SIG-M5 treated with dmso at 0.1 percent for 504 hours (cell line): ENCODE measurements at regions not wholly inside any gene's neighbourhood (a gene's known extent, or its start where the extent isn't known, plus 50 kb on each side); places are given as distances from the start of the nearest gene placed in this dataset.

Experiments
- DNase-seq: peaks from one replicate; lab custom pipeline; 2025; ENCODE audit not compliant: unreplicated experiment; lab: John Stamatoyannopoulos, UW

DNA sequence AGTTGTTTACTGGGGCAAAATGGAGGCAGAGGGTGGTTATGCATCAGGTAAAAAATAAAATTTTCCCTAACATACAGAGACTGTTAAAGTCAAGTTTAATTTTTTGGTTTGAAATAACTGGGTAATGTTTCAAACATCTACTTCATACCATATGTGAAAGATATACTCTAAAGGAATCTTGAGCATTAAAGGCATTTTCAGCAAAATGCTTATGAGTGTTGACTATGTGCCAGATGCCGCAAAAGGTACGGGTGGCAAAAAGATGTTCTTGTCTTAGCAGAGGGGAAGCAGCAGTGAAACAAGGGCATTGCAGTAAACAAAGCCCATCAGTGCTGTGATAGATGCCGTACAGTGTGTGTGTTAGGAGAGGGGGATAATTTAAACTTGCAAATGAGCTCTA lies 263.1 kb upstream of the ID2 start:
- DNase-seq = no peak

DNA sequence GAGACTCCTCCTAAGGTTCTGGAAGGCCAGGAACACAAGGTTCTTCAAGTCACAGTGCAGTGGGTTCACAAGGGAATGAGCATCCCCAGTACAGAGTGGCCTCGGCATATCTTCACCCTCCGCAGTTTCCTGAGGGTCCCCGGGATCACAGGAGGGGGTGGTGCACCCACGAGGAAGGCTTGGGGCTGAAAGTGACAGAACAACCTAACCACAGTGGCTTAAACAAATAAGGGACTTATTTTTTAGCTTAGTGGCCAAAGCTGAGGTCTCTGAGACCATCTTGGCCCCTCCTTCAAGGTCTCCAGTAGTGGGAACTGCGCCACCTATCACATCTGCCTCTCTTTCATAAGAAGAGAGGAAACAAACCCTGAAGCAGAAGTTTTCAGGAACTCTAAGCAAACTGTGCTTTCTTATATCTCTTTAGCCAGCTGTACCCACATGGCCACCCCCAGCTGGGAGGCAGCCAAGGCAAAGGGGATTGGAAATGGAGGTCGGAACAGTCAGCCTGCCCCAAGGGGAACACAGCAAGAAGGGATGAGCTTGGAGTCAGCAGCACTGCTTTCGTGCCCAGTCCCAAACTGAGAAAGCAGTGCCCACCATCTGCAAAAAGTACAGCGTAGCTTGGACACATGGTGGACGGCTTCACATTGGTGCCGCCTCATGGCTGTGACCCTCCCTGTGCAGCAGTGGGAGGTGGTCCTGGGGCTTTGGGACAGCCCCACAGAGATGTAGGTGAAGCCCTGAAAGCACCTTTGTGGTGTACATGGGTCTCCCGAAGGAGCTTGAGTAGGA lies 260.0 kb upstream of the ID2 start:
- DNase-seq = no peak

DNA sequence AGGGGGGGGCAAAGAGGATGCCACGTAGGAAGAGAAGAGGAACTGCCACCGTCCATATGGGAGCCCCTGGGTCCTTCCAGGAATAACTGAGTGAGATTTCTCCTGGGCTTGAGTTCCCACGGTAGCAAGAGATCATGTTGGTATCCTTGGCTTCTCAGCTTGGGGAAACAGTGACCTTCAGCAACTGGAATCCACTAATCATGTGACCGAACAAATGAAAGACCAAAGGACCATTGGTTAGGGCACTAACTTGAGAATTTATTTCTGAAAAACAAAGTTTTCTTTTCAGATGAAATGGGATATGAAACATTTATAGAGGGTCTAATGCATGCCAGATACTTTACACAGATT lies 259.4 kb upstream of the ID2 start:
- DNase-seq = no peak

DNA sequence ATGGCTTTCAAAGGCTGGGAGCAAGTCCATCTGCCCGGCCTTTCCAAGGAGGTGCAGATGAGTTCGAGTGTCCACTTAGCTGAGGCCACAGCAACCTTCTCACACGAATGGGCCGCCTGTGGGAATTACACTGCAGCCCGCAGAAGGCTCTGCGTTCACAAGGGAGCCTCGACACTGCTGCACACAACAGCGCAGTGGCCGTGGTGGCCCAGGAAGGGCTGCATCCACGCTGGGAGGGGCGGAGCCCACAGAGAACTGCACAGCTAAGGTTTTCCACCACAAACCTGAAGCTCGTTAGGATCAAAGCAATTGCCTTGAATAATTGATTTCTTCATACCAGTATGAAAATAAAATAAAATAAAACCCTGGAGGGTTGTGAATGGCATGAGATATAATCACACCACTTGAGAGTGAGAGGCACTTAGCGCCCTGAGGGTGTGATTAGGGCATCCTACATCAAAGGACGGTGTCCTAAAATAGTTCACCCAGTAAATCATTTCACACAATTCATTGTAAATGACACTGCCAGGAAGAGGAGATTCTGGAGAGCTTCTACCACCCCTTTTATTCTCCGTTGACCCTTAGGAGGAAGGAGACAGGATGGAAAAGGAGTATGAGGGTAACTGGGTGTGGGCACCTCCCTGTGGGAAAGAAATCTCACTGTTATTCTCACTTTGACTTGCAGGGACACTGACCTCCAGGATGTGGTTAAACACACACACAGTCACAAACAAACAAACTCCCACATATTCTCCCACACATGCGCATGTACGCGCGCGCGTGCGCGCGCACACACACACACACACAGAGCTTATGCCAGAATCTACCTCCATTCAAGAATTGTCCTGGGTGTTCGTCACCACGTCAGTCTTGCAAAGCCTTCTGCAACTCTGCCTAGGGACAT lies 256.6 kb upstream of the ID2 start:
- no peak for DNase-seq

DNA sequence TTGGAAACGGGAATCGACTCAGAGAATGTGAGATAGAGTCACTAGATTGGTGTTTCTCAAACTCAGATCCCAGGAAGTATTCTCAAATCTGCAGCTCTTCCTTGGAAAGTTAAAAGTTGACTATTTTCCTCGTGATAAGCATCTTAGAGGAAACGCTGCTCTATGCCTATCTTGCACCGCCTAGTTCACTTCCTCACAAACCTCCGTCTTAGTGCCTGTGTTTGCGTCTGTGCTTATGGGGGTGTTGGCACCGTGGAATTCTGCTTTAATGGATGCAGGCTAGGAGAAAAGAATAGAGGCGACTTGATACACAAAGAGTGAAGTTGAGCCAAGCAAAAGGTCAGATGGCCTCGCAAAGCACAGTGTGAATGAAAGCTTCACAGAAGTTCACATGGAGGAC lies 255.3 kb upstream of the ID2 start:
- no peak for DNase-seq

DNA sequence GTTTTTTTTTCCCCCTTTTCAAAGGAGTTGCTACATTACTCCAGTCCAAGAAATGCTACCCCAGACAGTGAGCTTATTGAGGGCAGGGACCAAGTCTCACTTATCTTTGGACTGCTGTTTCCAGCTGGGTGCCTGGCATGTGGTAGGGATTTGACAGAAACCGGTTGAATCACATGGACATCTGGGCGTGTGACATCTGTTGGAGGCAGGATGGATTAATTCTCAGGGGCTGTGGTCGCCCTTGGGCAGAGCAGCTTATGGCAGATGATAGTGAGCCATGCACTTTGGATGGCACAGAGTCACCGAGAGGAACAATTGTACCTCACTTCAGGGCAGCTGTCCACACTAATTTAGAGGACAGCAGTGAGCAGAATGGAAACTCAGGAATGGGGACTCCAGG lies 254.6 kb upstream of the ID2 start:
- no peak for DNase-seq

DNA sequence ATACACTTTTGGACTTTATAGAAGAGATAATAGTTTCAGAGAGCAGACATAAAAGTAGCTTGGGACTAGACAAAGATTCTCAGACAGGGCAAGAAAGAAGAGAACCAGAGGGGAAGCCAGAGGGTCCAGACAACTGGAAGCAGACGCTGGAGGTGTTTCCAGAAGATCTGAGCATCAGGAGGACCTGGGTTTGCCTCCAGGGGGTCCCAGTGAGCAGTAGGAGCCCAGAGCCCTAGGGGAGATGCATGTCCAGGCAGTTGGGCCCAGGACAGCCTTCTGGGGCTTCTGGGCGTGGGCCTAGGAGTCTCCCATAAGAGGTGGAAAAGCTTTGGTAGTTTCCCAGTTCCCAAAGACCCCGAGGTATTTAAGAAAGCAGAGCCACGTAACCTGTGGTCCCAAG lies 251.2 kb upstream of the ID2 start:
- no peak for DNase-seq

DNA sequence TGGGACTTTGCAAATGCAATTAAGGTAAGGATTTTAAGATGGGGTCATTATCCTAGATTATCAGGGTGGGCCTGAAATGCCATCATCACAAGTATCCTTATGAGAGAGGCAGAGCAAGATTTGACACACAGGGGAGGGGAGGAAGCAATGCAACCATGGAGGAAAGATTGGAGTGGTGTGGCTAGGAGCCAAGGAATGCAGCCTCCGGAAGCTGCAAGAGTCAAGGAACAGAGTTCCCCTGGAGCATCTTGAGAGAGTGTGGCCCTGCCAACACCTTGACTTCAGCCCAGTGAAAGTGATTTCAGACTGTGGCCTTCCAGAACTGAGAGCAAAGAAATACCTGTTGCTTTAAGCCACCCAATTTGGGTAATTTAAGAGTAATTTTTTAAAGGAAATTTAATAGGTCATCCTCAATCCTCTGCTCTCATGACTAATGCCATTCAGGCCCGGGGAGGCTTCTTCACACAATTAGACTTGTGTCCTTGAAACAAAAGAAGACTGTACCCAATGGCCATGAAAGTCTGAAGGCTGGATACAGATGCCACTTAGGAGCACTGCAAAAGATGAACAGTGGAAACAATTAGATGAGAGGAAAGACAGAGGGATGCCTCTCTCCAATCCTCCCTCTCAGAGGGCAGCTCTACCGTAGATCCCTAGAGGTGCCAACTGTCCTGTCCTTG lies 250.3 kb upstream of the ID2 start:
- DNase-seq = no peak

DNA sequence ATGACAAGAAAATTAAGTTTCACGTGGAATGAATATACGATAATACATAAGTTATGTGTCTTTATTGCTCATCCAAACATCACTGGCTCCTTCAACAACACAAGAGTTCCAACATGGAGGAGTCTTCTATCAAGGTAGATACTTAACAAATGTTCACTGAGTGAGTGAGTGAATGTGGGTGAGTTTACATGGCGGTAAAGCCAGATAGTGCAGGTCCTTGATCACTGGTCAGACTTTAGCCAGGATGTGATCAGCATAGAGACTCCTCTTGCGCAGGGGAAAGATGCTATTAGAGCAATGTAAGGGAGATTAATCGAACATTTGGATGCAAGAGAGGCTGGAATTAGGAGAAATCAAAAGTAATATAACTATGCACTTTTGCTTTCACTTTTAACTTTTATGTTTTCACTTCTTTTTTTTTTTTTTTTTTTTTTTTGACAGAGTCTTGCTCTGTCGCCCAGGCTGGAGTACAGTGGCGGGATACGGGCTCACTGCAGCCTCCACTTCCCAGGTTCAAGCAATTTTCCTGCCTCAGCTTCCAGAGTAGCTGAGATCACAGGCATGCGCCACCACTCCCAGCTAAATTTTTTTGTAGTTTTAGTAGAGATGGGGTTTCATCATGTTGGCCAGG lies 249.0 kb upstream of the ID2 start:
- DNase-seq = no peak

DNA sequence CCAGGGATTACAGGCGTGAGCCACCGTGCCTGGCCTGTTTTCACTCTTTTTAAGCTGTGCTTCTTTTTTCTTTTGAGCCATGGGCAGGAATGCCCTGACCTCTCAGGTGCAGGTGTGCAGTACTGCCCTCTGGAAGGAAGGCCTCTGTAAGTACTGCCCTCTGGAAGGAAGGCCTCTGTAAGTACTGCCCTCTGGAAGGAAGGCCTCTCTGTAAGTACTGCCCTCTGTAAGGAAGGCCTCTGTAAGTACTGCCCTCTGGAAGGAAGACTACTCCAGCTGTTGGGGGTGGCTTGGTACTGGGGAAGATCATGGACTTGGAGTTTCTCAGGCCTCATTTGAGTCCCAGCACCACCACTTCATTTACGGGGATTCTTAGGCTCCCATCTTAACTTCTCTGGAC lies 248.5 kb upstream of the ID2 start:
- DNase-seq = no peak

DNA sequence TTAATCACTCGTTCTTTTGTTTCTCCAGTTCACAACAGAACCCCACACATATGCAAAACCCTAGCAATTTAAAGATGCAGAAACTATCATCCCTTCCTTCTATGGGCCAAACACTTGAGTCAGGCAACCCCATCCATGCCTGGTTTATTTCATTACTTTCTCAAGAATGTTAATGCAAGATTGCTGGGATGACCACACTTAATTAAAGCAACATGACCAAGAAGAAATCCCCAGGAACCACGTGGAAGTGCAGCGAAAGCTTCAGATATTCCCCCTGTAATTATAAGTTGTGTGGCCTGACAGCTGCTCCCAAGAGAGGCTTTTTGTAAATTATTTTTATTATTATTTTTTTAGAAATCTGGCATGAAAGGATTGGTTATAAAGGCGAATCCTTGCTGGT lies 246.2 kb upstream of the ID2 start:
- DNase-seq = no peak

DNA sequence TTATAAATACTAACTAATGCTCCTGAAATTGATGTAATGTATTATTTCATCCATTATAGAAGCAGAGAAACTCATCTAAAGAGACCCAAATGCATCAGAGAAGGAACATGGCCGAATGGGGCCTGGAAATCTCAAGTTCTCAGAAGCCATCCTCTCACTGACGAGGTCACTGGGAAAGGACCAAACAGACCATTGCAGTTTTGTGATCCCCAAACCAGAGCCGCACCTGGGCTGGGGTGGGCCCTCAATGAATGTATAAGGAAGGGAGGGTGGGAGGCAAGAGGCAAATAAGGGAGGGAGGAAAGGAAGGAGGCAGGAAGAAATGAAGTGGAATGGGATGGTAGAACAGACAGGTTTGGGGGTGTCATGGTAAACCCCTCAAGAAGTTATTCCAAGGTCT lies 245.3 kb upstream of the ID2 start:
- no peak for DNase-seq

DNA sequence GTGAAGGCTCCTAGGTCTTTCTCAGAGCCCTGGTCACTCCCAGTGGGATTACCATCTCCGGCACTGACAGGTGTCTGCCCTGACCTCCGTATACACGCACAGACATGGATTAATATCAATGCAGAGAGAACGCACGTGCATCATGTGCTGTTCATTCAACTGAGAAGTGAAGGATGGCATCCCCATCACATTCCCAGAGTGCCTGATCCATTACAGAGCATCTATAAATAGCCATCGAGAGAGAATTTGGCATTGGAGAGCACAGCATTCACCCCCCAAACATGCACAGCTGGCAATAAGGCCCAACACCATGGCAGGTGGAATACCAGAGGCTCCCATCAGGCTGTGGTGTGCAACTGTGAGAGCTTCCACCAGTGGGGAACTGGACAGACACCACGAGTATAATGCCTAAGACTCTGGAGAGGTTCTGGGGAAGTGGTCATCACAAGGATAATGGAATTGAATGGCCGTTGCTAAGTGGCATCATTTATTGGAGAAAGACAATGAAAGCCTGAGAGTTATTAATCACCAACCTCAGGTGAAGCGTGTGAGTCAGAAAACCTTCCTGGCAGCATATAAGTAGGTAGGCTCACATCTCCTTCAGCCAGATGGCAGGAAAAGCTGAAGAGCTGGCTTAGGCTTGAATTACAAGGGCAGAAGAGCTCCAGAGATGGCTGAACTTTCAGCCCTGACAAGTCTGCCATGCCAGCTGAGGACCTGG lies 244.5 kb upstream of the ID2 start:
- DNase-seq = no peak

DNA sequence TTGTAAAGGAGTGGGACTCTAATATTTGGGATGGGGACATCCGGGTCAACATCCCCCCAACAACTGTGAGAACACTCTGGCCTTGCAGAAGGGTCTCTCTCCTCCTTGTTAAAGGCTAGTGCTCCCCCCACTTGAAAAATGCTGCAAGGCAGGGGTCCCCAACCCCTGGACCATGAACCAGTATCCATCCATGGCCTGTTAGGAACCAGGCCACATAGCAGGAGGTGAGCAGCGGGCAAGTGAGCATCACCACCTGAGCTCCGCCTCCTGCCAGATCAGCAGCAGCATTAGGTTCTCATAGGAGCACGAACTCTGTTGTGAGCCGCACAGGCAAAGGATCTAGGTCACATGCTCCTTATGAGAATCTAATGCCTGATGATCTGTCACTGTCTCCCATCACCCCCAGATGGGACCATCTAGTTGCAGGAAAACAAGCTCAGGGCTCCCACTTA lies 243.9 kb upstream of the ID2 start:
- DNase-seq = no peak

DNA sequence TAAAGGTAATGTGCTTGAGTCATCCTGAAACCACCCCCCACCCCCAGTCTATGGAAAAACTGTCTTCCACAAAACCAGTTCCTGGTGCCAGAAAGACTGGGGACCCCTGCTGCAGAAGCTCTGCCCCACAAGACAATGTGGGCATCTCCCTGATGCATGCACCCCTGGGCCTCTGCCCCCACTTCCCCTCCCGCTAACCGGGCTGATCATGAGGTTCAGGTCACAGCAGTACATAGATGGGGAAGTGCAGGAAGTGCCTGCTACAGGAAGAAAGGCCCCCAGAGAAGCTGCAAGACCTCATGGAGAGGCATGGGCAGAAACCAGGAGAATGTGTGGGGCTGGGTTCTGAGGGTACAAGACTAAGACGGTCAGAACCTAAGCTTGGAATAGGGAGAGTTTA lies 243.4 kb upstream of the ID2 start:
- DNase-seq = peak; percentile 48

DNA sequence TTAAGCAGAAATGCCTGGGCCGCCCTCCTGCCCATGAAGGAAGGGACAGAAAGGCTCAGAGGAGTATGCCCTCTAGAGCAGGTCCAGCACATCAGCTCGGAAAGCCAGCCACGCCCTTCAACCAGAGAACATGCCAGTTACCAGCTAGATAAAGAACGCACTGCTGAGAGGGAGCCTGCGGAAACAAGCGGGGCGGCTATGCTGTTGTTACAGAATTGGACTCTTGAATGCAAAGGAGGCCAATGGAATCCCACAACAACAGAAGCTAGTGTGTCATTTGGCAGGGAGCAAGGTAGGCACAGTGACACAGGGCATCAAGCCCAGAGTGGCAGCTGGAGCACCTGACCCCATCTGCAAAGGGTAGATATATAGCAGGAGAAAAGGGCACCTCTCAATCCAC lies 242.9 kb upstream of the ID2 start:
- no peak for DNase-seq

DNA sequence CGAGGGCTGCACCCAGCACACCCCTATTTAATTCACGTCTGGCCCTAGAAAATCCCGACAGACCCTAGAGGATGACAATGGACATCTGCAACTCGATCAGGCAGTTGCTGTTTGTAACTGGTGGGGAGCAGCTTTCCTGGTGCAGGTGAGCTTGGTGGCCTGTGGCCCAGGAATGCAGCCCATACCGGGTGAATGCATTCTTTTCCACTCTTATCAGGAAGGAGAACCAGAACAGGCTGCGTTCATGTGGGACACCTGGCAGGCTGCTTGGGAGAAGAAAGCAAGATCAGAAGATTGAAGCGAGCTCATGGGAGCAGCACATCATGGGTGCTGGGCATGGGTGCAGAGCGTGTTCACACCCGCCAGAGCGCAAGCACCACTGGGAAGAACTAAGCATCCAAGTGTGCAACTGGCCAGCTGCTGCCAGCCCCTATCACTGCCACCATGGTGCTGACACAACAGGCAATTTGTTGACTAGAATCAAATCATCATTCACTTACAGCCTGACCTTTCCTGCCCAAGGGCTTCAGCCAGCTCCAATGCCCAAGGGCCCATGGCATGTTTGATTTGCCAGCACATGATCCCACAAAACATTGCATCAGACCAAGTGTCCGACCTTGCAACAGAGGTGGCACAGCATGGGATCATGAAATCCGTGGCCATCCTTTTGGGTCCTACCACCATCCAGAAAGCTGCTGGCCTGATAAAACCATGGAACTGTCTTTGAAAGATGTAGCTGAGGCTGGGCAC lies 241.7 kb upstream of the ID2 start:
- no peak for DNase-seq

DNA sequence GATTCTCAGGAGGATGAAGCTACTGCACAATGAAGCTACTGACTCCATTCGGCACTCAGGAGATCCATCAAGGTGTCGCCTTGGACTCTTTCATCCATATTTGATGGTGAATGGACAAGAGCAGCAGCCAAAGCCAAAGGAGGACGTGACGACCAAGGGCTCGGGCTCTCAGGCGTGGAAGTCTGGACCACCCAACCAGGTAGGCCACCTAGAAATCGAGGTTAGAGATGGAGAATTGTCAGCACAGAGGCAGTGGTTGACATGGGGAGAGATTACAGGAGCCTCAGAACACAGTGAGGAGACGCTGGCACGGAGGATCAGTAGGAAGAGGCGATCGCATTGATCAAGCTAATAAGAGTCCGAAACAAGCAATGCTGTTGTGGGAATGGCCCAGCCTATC lies 240.5 kb upstream of the ID2 start:
- no peak for DNase-seq

DNA sequence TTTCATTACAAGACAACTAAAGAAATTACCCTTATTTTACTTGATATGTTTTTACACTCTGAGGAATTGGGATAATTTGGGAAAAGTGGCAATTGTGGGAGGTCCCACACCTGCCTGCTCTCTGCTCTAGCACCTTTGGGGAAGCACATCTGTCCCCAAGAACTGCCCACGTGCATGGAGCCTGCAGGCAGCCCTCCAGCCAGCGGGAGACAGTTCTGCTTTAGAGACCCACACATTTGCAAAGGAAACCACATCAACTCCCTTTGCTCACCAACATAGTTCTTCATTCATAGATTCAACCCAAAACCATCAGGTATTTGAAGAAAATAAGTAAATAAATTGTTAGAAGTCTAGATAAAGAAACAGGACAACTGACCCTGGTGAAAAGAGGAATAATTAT lies 239.9 kb upstream of the ID2 start:
- no peak for DNase-seq

DNA sequence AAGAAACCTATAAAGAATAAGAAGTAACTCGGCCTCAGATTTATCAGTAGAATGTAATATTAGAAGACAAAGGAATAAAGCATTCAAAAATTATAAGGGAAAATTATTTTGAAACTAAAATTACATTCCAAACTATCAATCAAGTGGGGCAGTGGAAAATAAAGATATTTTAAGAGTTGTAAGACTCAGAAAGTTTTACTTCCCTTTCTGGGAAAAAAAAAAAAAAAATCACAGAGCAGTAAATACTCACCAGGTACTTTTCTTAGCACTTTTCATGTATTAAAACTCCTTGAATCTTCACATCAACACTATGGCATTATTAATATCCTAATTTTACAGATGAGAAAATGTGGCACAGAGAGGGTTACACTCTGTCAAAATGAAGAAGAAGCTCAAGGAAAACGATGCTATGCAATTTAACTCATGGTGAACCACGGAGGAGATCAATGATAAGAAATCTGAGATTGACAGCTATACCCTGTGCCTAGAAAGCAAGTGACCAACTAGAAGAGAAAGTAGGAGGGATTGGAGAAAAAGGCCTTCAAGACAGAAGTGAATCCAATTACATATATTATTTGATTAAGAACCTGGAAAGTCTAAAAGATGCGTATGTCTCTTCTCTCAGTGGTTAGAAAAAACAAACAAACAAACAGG lies 238.9 kb upstream of the ID2 start:
- no peak for DNase-seq
